GM21526 (cell line): ENCODE measurements at regions not wholly inside any gene's neighbourhood (a gene's known extent, or its start where the extent isn't known, plus 50 kb on each side); places are given as distances from the start of the nearest gene placed in this dataset.

ENCODE experiments used
- ATAC-seq: cut with Tn5 transposase; IDR thresholded peaks from one replicate; pipeline ENCODE4 v1.9.1; 2021; ENCODE audit warnings: moderate library complexity; ENCODE audit not compliant: unreplicated experiment, low FRiP score

DNA sequence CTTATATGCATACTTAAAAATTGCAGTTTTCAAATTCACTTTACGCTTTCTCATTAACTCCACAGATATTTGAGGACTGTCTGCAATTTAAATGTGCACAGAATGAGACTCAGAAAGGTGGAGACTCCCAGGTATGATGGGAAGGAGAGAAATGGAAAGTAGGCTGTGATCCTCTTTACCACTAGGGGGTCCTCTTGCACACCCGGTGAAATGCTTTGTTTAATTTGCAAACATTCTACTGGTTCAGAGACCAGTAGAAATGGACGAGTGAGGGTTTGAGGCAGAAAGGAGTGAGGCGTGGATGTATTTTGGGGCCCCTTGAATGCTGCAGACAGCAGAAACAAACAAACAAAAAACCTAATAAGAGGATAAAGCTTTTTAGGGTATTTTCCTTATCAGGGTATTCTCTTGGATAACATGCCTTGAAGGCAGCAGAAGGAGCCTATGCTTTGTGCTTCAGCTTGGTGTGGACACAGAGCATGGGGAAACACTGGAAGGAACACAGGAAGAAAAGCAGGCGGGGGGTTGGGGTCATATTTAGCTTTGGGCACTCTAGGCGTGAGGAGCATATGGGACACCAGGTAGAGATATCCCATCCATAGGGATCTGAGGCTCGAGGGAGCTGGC is 410.1 kb downstream of the DMRT2 start:
- ATAC-seq: peak; percentile 58

DNA sequence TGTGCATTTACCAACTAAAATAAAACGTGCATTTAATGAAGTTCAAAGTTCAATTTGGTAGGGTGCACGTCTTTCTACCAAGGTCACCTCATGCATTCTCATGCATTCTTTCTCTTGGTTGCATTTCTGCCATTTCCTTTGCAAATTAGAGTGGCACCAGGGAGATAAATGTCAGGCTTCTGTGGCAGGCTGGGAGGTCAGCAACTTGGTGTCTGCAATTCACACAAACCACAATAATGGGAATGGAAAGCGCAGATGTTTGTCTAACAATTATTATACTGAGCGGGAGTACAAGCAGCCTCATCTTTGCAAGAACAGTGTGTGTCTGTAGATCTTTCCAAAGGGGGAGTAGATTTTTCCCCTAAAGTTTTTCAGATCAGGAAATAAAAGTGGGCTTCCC is 411.7 kb downstream of the DMRT2 start:
- no peak for ATAC-seq

DNA sequence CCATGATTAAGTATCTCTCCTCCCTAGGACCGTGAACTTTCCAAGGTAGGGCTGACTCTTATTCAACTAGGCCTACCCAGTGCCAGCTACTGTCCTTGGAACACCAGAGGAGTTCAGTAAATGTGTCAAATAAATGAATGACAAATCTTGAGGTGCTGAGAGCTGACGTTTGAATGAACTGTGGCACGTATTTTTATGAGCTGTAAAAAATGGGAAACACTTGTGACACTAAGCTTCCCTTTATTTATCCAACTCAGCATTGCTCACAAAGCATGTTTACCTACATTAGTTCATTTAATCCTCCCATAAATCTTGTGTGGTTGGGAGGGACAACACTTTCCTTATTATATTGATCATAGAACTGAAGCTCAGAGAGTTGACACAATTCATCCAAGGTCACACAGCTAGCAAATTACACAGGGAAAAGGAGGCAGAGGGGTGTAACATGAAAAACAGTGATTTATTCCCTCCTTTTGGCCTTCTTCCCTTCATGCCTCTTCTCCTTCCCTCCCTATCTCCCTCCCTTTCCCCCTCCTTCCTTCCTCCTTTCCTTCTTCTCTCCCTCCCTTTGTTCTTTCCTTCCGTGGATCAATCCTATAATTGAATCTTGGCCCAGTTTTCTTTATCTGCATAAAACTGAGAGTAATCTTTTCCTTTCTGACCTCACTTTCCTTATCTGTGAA is 412.6 kb downstream of the DMRT2 start:
- ATAC-seq: no peak

DNA sequence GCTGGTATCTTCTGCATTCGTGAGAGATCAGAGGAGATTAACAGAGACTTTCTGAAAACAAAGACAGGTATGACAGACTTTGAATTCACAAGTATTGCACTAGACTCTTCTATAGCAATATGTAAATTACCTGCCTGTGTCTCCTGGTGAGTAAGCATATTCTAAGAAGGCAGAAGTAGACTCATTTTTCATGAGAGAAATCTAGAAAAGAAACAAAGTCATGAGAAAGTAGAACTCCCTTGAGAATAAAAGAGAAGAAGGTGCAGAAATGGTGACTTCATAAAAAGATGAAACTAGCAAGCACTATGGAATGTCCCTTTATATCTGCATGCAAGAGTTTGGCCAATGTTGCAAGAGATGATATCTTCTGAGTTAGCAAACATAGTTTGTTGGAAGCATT is 419.8 kb downstream of the DMRT2 start:
- ATAC-seq: peak; percentile 93

DNA sequence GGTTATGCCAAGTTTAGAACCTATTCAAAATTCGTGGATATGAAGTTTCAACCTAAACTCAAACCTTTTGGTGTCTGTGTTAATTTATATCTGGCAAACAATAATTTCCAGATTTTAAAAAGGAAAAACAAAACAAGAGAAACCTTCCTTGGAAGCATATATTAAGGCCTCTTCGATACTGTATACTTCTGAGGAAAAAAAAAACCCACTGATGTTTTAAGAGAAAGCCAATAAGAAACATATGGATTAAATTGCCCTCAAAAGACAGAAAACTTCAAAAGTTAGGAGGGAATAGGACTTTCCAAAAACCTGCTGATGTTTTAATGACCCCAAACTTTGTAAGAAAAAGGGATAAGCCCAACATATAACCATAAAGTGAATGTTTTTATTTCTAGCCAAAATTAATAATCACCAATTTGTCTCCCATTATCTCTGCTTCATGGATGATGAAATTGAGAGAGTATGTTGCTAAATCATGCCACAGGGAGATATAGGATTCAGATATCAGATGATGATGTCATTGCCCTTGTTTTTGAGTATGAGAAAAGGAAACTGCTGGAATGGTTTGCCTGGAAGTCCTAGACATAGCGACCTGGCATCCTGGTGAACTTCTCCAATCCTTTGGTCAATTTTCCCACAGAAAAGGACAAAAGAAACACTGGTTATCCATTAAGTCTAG is 423.9 kb downstream of the DMRT2 start:
- ATAC-seq: no peak

DNA sequence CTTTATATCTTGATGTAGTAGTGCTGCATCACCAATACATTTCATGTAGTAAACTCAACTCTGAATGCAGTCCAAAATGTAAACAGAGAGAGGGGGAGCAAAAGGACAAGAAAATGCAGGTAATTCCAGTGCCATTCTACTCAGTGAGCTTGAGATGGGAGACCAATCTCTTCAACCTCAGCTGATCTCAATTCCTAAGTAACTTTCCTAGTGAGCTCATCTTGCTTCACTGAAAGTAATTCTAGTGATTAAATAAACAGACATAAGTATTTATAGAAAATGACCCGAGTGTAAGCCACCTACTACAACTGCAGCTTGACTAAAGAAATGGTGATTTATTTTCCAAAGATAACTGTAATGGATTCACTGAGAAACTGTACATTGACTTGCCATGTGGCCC is 424.5 kb downstream of the DMRT2 start:
- ATAC-seq: no peak

DNA sequence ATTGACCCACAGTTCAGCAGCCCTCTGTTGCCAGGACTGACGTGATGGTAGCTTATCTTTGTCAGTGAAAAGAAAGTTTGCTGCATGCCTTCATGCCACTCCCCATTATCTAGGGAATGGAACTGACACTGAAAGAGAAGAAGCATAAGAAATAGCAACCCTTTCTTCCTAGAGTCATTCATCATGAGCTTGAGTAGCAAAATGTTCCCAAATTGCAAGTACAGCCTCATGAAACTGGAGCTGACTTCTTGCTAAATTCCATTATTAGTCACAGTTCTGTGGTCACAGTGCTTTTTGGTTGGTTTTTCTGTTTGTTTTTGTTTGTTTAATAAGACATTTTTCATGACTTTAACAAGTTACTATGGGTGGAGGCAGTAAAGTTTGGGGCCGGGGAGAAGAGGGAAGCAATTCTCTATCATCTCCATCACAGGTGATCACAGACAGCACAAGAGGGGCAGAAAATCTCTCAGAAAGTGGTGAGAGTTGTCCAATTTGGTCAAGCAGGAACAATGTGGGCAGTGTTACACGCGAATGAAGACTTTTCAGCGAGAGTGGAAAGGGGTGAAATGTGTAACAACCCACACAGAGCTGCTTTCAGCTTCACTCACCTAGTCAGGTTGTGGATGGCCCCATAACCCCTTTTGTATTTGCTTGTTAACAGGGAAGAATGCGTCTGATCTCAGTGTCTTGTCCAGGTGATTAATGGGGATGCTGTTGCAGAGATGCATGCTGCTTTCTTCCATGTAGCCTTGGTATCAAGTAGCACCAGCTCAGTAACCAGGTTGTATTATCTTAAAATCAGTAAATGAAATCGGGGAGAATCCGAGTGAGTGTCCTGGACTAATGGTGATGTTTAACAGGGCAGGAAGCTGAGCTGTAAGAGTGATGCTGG is 440.4 kb downstream of the DMRT2 start:
- peak; percentile 73 for ATAC-seq

DNA sequence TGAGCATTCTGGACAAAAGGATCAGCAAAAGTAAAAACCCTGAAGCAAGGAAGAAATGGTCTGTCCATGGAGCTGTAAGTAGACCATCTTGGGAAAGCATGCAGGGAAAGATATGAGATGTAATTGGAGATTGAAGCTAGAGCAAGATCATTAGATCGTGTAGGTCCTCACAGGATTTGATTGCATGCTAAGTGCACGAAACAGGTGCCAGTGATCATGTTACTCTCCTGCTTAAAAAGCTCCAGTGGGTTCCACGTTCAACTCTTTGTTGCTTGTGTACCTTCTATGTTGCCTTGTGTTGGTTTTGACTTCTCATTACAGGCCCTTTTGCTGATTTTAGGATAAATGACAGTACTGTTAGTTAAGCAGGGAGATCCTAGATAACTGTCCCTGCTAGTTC is 442.0 kb downstream of the DMRT2 start:
- no peak for ATAC-seq

DNA sequence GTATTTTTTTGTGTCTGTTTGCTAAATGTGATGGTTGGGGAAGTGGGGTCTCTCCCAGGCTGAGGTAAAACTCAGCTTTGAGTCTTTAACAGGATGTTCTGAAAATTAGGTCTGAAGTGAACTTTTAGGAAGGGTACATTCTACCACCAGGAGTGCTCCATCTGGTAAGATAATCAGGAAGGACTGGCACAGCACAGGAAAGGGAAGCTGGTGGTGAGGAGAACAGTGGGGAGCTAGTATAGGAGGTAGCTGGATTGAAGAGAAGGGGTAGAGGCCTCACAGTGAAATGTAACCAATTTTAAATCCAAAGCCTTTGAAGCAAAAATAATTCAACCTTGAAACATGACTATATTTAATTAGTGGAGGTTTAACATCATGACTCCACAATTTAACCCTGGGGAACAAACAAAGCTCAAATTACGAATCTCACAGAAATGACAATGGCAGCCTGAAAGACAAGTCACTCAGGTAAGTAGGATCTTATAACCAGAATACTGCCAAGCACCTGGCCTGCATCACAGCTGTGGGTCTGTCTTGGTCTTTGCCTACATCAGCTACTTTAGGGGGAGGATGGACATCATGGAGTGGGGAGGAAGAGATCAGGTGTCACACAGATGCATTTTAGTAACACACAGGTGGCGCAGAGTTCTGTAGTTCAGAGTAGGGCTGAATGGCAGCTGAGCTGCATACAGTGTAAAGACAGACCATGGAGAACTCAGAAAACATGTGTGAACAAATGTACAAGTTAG is 445.3 kb downstream of the DMRT2 start:
- ATAC-seq: no peak

DNA sequence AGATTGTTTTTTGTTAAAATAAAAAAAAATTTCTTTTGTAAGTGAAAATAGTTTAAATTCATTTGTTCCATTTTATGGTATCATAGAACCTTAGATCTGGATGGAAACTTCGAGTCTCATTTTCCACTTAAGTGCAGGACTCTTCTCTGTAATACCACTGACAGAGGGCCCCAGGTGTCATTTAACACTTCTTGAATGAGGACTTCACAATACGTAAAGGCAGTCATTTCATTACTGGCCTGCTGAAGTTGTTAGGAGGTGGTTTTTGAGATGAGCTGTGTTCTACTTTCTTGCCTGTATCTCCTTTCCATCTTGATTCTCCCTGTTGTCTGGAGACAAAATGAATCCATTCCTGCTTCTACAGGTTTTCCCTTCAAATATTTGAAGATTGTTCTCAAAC is 455.3 kb downstream of the DMRT2 start:
- ATAC-seq: no peak

DNA sequence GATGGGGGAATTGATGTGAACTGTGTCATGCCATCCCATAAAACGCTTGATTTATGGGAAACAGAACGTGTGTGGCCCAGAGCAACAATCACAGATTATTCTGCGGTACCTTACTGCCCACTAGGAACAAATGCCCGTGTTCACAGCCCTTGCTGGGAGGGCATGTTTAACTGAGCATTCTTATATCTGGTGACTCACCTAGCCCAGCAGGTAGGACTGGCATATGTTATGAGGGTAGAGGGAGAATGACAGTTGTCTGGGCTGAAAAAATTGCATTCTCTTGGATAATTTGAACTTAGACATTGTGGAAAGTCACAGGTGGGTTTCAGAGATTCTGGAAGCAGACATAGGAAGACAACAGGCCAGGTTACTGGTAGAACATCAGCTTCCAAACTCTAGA is 460.6 kb downstream of the DMRT2 start:
- ATAC-seq: no peak

DNA sequence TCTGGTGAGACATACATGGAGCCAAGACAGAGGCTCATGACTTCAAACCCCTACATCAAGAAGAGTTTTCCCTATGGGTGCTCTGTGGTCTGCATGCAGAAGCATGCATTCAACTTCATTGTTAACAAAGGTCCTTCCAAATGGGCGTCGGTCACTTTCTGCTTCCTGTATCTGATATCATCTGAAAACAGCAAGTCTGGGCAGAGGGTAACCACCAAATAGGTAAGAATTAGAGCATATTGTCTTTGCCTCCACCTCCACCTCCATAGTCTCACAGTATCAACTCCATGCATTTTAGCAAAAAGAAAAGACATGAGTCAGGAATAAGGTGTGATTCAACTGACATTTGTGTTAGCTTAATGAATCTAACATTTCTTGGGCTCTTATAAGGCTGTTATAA is 462.9 kb downstream of the DMRT2 start:
- ATAC-seq: no peak

DNA sequence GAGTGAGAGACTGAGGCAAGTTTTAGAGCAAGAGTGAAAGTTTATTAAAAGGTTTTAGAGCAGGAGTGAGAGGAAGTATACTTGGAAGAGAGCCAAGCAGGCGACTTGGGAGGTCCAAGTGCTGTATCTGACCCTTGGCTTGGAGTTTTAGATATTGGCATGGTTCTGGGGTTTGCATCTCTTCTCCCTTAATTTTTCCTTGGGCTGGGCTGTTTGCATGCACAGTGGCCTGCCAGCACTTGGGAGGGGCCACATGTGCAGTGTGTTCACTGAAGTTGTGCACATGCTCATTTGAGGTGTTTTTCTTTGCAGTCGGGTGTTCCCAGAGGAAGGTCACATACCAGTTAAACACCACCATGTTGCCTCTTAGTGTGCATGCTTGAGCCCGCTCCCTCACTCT is 464.1 kb downstream of the DMRT2 start:
- no peak for ATAC-seq

DNA sequence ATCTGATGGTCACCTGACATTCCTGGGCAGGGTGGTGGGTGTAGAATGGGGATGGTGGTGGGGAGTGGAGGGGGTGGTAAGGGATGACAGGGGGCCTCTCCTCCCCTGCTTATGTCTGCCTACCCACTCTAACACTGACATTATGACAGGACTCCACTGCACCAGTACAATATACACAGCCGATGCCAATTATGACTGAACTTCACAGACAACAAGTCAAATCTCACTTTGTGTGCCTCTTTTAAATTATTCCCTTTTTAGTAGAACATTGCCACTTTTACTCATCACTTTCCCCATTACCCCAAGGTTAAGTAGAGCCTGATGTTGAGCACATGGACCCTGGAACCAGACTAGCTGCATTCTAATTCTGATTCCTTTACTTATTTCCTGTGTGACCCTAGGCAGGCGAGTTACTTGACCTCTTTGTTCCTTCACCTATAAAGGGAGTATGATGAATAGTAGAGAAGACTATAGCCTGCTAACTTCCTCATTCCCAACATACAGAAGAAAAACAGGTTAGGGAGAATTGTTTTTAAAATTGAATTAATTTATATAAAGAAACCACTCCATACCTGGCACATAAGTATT is 464.7 kb downstream of the DMRT2 start:
- ATAC-seq: no peak

DNA sequence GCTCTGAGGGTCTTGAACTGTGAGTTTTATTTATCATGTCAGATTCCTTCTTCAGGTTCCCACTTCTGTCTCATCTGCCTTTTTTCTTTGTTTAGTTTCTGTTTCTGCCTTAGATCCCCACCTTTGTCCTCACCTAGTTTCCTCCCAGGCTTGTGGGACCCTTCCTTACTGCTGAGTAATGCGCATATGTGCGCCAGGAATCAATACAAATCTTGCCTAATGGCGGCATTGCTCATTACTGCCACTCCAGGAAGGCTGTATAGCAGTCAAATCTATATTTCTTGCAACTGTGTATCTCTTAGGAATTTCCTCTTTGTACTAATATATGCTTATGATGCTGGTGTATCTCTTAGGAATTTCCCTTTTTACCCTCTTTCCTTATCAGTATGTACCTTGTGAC is 465.4 kb downstream of the DMRT2 start:
- ATAC-seq: no peak

DNA sequence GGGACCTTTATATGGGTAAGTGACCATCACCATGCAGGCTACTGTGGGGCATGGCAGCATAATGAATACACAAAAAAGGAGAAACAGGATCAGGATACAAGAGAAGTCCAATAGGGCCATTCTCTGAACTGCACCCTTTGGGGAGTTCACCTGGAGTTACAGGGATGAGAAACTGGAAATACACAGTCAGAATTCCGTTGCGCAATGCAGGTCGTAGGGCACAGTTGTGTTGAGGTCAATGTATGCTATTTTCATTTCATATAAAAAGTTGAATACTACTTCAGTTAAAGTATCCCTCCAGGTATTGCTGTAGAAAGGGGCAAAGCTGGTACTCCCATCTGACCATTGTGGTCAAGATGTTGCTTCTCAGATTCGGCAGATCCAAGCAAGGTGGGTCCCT is 471.4 kb downstream of the DMRT2 start:
- ATAC-seq: no peak

DNA sequence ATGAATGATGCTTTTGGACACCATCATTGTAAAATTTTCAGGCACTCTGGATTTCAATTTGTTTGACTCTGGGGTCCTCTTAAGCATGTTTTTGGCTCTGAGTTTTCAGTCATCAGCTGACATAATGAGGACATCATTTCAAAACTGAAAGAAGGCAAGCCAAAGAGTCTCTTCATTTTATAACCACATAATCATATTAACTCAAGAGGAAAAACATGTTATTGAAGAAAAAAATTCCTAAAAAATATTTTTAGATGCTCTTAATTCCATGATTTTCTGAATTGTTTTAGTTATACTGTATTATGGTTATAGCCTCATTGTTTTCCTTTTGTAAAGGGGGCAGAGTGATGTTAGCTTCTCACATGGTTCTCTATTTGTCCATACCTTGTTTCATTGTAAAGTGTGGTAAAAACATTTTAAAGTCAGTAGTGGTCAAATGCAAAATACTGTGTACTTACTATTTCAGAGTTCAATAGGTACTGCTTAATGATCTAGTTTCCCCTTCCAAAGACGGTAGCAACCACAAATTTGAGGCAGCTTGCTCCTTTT is 472.1 kb downstream of the DMRT2 start:
- ATAC-seq: peak; percentile 66

DNA sequence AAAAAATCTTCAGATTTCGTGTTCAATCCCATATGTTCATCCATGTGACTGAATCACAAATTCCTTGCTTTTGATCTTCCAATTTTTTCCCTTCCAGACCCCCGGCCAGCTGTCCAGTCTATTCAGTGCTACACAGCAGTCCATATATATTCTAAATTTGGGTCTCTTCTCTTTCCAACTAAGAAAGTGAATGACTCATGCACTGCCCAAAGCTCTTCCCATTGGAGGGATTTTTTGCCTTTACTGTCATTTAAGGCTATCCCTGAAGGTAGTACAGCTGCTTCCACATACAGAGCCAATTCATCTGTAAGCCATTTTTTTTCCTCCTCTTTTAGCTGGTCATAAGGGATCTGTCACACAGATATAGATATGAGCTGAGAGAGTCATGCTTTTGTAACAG is 478.3 kb downstream of the DMRT2 start:
- no peak for ATAC-seq

DNA sequence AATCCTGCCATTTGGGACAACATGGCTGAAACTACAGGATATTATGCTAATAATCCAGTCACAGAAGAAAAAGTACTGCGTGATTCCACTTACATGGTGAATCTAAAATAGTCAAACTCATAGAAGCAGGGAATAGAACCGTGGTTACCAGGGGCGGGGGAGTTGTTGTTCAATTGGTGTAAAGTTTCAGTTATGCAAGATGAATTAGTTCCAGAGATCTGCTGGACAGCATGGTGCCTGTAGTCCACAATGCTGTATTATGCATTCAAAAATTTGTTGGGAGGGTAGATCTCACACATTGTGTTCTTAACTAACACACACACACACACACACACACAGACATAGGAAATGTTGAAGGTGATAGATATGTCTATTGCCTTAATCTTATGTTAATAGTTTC is 480.5 kb downstream of the DMRT2 start:
- ATAC-seq: no peak

DNA sequence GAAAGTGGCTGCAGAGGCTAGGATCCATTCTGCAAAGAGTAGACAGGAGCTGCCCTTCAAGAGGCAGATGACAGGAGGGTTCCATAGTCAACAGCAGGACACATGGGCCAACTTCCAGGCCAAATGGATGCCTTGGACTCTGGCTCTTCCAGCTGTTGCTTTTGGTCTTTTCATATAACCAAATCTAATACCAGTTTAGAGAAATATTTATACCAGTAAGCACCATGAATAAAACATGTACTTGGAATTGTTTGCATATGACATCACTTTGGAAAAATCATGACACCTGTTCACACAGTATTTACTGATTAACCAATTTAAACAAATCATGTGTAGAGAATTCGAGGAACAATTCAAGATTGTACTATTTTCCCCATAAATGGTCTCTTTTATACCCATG is 481.3 kb downstream of the DMRT2 start:
- no peak for ATAC-seq
